OCI-LY7 (cell line): ENCODE measurements at regions not wholly inside any gene's neighbourhood (a gene's known extent, or its start where the extent isn't known, plus 50 kb on each side); places are given as distances from the start of the nearest gene placed in this dataset.

ENCODE experiments used
- BruUV-seq: library from RNA; stranded (reverse); fragments of 400-500 nt; replicated peaks from 2 replicates; lab custom pipeline; 2021; lab: Mats Ljungman, UMichigan
- CTCF ChIA-PET: fragments of 300-600 bp; sonication (Branson Sonifier 250); formaldehyde crosslinking; loops from one replicate; lab custom pipeline; 2022; ENCODE audit warnings: antibody characterized with exemption; ENCODE audit not compliant: unreplicated experiment; lab: Charles Lee
- POLR2A ChIA-PET: fragments of 300-600 bp; sonication (Branson Sonifier 250); formaldehyde crosslinking; loops from one replicate; lab custom pipeline; 2022; ENCODE audit warnings: antibody characterized with exemption; lab: Charles Lee
- DNase-seq: peaks from one replicate; pipeline ENCODE4 v3.0.0-alpha.2; 2015; ENCODE audit warnings: low spot score
- H2AFZ ChIP-seq: fragments of 200-600 bp; sonication (generic), shearing (Covaris generic); 2 replicates; pipeline ENCODE4 v1.6.1; 2014; ENCODE audit warnings: mild to moderate bottlenecking, antibody characterized with exemption, low read length, moderate library complexity
- H3K27ac ChIP-seq: fragments of 200-600 bp; sonication (generic); 2 replicates; pipeline ENCODE4 v1.5.1; 2014; ENCODE audit warnings: mixed run types, low read depth, mild to moderate bottlenecking, moderate library complexity, low read length, inconsistent platforms; ENCODE audit not compliant: poor library complexity, severe bottlenecking
- H3K36me3 ChIP-seq: fragments of 200-600 bp; sonication (generic); 2 replicates; pipeline ENCODE4 v1.6.1; 2014; ENCODE audit warnings: mild to moderate bottlenecking, antibody characterized with exemption, low read length, moderate library complexity, mixed read lengths; ENCODE audit not compliant: insufficient read depth
- H3K4me1 ChIP-seq: fragments of 200-600 bp; sonication (generic); 2 replicates; pipeline ENCODE4 v1.5.1; 2014; ENCODE audit warnings: mild to moderate bottlenecking, low read length; ENCODE audit not compliant: insufficient read depth, poor library complexity, severe bottlenecking
- H3K4me2 ChIP-seq: fragments of 200-600 bp; sonication (generic); 2 replicates; pipeline ENCODE4 v1.6.1; 2014; ENCODE audit warnings: mild to moderate bottlenecking, low read length
- H3K4me3 ChIP-seq: fragments of 200-600 bp; sonication (generic); 2 replicates; pipeline ENCODE4 v1.5.1; 2014; ENCODE audit warnings: mild to moderate bottlenecking, low read depth, low read length; ENCODE audit not compliant: poor library complexity, severe bottlenecking
- H3K79me2 ChIP-seq: fragments of 200-600 bp; sonication (generic); 2 replicates; pipeline ENCODE4 v1.6.1; 2016; ENCODE audit warnings: low read depth, mild to moderate bottlenecking, low read length, moderate library complexity, mixed read lengths; ENCODE audit not compliant: insufficient read depth
- H3K9me2 ChIP-seq: fragments of 200-600 bp; sonication (generic); 2 replicates; pipeline ENCODE4 v1.6.1; 2016; ENCODE audit warnings: mild to moderate bottlenecking, low read length, mixed read lengths; ENCODE audit not compliant: insufficient read depth
- H3K9me3 ChIP-seq: fragments of 200-600 bp; sonication (generic); 2 replicates; pipeline ENCODE4 v1.6.1; 2014; ENCODE audit warnings: mild to moderate bottlenecking, mixed run types, low read length, mixed read lengths
- H4K20me1 ChIP-seq: fragments of 200-600 bp; sonication (generic); 2 replicates; pipeline ENCODE4 v1.6.1; 2014; ENCODE audit warnings: mild to moderate bottlenecking, antibody characterized with exemption, low read length, moderate library complexity, mixed read lengths; ENCODE audit not compliant: insufficient read depth
- CTCF ChIP-seq: fragments of 200-600 bp; sonication (generic); conservative IDR thresholded peaks from 2 replicates; pipeline ENCODE4 v1.5.1; 2014; ENCODE audit warnings: mild to moderate bottlenecking, antibody characterized with exemption, low read length, moderate library complexity, mixed read lengths
- EZH2phosphoT487 ChIP-seq: fragments of 200-600 bp; sonication (generic); IDR thresholded peaks from 2 replicates; pipeline ENCODE4 v1.6.1; 2018; ENCODE audit warnings: low read depth, borderline replicate concordance, mild to moderate bottlenecking, mixed run types, antibody characterized with exemption, low read length, moderate library complexity, mixed read lengths
- intact Hi-C: fragments of 100-400 bp; cut with micrococcal nuclease; formaldehyde crosslinking; loops from one replicate; pipeline ENCODE4 v1.10.0; 2022; ENCODE audit not compliant: unreplicated experiment

DNA sequence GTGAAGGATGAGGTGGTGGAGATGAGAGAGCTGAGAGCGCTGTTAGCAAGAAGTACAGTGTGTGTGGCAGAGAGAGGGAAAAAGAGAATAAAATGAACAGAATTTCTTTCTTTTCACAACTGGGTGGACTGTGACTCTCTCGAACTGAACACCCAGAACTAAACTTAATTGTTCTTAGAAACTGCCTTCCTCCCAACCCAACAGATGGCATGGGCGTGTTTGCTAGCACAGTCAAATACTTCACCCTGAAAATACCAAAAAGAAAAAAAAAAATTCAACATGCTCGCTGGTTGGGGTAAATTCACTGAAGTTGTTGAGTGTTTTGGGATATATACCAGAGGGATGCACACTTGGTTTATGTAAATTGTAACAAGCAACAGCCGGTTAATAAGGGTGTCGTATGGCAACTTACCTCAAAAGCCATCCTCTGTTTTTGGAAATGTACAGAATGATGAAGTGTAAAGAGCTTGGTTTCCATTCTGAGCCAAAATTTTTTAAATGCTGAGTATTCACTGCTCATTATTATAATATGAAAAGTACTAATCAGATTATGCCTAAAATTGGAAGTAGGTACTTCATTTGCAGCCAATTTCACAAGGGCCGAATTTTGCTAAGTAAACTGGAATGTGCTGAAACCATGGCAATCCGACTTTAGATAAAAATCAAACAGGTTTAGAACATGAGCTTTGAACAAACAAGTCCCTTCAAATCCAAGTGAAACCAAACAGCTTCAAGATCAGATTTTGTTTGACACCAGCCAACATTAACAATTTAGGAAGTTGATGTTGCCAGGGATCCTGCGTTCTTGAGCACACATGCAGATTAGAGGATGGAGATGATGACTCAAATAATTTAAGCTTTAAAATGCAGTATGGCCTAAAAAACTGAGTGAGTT is 115.8 kb downstream of the ZIC5 start:
- Histone ChIP-seq H3K4me1 (no peaks in the 10 kb centered on the region), H3K79me2 (no peaks in the 10 kb centered on the region), H4K20me1 (no peaks in the 10 kb centered on the region), H2AFZ (no peak overlapping the region), H3K9me3 (no peaks in the 10 kb centered on the region), H3K9me2 (no peaks in the 10 kb centered on the region), H3K4me2 (no peak overlapping the region), H3K36me3 (no peaks in the 10 kb centered on the region), H3K27ac (no peak overlapping the region), H3K4me3 (no peak overlapping the region)
- intact Hi-C loops: no loop called here
- no peak for DNase-seq
- ChIA-PET CTCF (no interaction called here), POLR2A (no interaction called here)
- TF ChIP-seq CTCF: no peak
- no peak for TF ChIP-seq EZH2phosphoT487
- no TSS peak for BruUV-seq

GRCh38 chr13:99854366-99854765 is 117.2 kb downstream of the ZIC5 start:
- H3K27ac ChIP-seq: no peak overlapping the region
- H3K4me2 ChIP-seq: no peak overlapping the region
- no peaks in the 10 kb centered on the region for H3K9me3 ChIP-seq
- TF ChIP-seq CTCF (no peak), EZH2phosphoT487 (no peak)
- intact Hi-C loops: no loop called here
- no peak for DNase-seq
- H2AFZ ChIP-seq: no peak overlapping the region
- no peaks in the 10 kb centered on the region for H3K4me1 ChIP-seq
- H3K36me3 ChIP-seq: no peaks in the 10 kb centered on the region
- CTCF ChIA-PET: no interaction called here
- no peak overlapping the region for H3K4me3 ChIP-seq
- POLR2A ChIA-PET: no interaction called here
- no peaks in the 10 kb centered on the region for H4K20me1 ChIP-seq
- H3K9me2 ChIP-seq: no peaks in the 10 kb centered on the region
- no TSS peak for BruUV-seq
- H3K79me2 ChIP-seq: no peaks in the 10 kb centered on the region

DNA sequence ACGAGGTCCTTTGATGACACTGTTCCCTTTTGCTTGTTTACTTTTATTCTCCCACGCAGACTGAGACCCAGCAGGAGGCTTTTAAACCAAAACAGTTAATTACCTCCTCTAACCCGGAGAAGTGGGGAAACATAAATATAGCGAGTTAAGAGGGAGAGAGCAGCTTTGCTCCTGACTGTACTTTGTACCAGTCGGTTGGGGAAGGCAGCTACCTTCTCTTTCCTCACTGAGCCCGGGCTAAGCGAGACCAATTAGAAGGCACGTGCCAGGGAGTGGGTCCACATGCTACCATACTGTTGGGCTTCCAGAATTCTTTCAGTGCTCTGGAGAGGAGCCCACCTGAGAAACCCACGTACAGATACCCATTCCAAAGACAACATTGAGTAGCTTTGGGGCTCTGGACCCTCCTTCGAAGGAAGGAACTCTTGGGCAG is 124.2 kb downstream of the ZIC5 start:
- no TSS peak for BruUV-seq
- H3K9me3 ChIP-seq: no peaks in the 10 kb centered on the region
- no peak overlapping the region for H3K4me3 ChIP-seq
- H3K79me2 ChIP-seq: no peaks in the 10 kb centered on the region
- ChIA-PET POLR2A (no interaction called here), CTCF (no interaction called here)
- no peak overlapping the region for H3K27ac ChIP-seq
- no peak overlapping the region for H3K4me2 ChIP-seq
- no peaks in the 10 kb centered on the region for H3K36me3 ChIP-seq
- H3K9me2 ChIP-seq: no peaks in the 10 kb centered on the region
- intact Hi-C loops: no loop called here
- no peaks in the 10 kb centered on the region for H3K4me1 ChIP-seq
- TF ChIP-seq EZH2phosphoT487 (no peak), CTCF (no peak)
- no peaks in the 10 kb centered on the region for H4K20me1 ChIP-seq
- no peak overlapping the region for H2AFZ ChIP-seq
- DNase-seq: no peak
